HepG2 (cell line): ENCODE measurements at regions not wholly inside any gene's neighbourhood (a gene's known extent, or its start where the extent isn't known, plus 50 kb on each side); places are given as distances from the start of the nearest gene placed in this dataset.

Experiments
- ELK4 ChIP-seq: sonication (generic); formaldehyde crosslinking; IDR thresholded peaks from 2 replicates; pipeline ENCODE4 v1.9.0; 2021; ENCODE audit warnings: missing genetic modification reagents, borderline replicate concordance
- HDAC1 ChIP-seq: sonication (generic); formaldehyde crosslinking; IDR thresholded peaks from 2 replicates; pipeline ENCODE4 v1.5.1; 2020; ENCODE audit warnings: mild to moderate bottlenecking, missing genetic modification reagents
- MBNL3 ChIP-seq: fragments of 250-450 bp; sonication (Bioruptor Pico); conservative IDR thresholded peaks from 2 replicates; pipeline ENCODE4 v1.8.0; 2022; ENCODE audit warnings: mild to moderate bottlenecking, inconsistent platforms
- NBN ChIP-seq: fragments of 450-650 bp; conservative IDR thresholded peaks from 2 replicates; pipeline ENCODE4 v1.6.1; 2017
- RERE ChIP-seq: IDR thresholded peaks from 2 replicates; pipeline ENCODE4 v1.6.1; 2016; ENCODE audit warnings: low read depth, missing genetic modification reagents, missing compliant biosample characterization
- SP4 ChIP-seq: sonication (generic); formaldehyde crosslinking; IDR thresholded peaks from 2 replicates; pipeline ENCODE4 v1.8.1; 2023; ENCODE audit warnings: mild to moderate bottlenecking, missing genetic modification reagents
- STAT5B ChIP-seq: sonication (generic); formaldehyde crosslinking; IDR thresholded peaks from 2 replicates; pipeline ENCODE4 v1.4.0; 2020; ENCODE audit warnings: missing genetic modification reagents
- ZNF687 ChIP-seq: sonication (generic); formaldehyde crosslinking; IDR thresholded peaks from 2 replicates; pipeline ENCODE4 v1.5.1; 2020; ENCODE audit warnings: mild to moderate bottlenecking, missing genetic modification reagents, moderate library complexity
- ZNF710 ChIP-seq: sonication (generic); formaldehyde crosslinking; IDR thresholded peaks from 2 replicates; pipeline ENCODE4 v1.5.0; 2020; ENCODE audit warnings: mild to moderate bottlenecking, missing genetic modification reagents, borderline replicate concordance
- ZNF781 ChIP-seq: sonication (generic); formaldehyde crosslinking; IDR thresholded peaks from 2 replicates; pipeline ENCODE4 v1.5.1; 2020; ENCODE audit warnings: borderline replicate concordance, mild to moderate bottlenecking, missing genetic modification reagents; ENCODE audit errors: not compliant biosample characterization
- ZSCAN25 ChIP-seq: sonication (generic); formaldehyde crosslinking; IDR thresholded peaks from 2 replicates; pipeline ENCODE4 v1.8.0; 2022; ENCODE audit warnings: mild to moderate bottlenecking, missing genetic modification reagents

- TF ChIP-seq ELK4 (CRISPR knock-in tag) = no peak
- TF ChIP-seq SP4 (CRISPR knock-in tag) = no peak
- TF ChIP-seq RERE (CRISPR knock-in tag) = no peak
- no peak for TF ChIP-seq ZSCAN25
- TF ChIP-seq STAT5B (CRISPR knock-in tag) = no peak
- peak; percentile 65 for TF ChIP-seq ZNF687 (CRISPR knock-in tag)
- TF ChIP-seq ZNF781 (CRISPR knock-in tag) = no peak
- 0 out of 2 replicates have a peak, but pooled peaks have one; percentile 40 for TF ChIP-seq ZNF710 (CRISPR knock-in tag)
- TF ChIP-seq NBN = no peak
- TF ChIP-seq HDAC1 (CRISPR knock-in tag) = peak; percentile 49
- TF ChIP-seq MBNL3 (CRISPR knock-in tag) = no peak
Measured at GRCh38 chr10:78443900-78444571, 410.4 kb downstream of the RPS24 start (continued).
